ENCODE measurements at regions not wholly inside any gene's neighbourhood (a gene's known extent, or its start where the extent isn't known, plus 50 kb on each side); places are given as distances from the start of the nearest gene placed in this dataset.
"Not testable (repeated sequence)": the region's sequence is repeated elsewhere in the genome, so short reads cannot be mapped to it uniquely, and the experiment has no call there.

DNA sequence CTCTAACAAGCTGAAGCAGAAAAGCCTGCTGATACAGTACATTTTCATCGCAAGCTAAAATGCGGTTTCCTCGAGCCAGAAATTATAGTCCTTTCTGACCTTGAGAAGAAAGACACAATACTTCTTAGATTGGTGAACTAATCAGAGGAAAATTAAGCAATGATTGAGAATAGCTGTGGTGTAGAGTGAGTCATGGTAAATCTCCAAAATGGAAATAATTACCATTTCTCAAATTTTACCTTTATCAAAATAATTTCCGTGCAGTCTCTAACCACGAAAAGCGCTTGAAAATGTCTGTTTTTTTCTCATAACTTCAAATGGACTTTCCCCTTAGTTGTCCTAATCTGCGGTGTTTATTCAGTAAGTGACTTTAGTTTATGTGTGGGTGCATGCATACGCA is 190.2 kb downstream of the CPE start:
- DNase-seq (ENCODE audit: low read depth), result no peak
- TF ChIP-seq, protein P1, sequence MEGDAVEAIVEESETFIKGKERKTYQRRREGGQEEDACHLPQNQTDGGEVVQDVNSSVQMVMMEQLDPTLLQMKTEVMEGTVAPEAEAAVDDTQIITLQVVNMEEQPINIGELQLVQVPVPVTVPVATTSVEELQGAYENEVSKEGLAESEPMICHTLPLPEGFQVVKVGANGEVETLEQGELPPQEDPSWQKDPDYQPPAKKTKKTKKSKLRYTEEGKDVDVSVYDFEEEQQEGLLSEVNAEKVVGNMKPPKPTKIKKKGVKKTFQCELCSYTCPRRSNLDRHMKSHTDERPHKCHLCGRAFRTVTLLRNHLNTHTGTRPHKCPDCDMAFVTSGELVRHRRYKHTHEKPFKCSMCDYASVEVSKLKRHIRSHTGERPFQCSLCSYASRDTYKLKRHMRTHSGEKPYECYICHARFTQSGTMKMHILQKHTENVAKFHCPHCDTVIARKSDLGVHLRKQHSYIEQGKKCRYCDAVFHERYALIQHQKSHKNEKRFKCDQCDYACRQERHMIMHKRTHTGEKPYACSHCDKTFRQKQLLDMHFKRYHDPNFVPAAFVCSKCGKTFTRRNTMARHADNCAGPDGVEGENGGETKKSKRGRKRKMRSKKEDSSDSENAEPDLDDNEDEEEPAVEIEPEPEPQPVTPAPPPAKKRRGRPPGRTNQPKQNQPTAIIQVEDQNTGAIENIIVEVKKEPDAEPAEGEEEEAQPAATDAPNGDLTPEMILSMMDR (IDR thresholded peaks at IDR 0.05; ENCODE audit: insufficient read depth, low read length, poor library complexity, severe bottlenecking), result no peak
- H3K27me3 ChIP-seq (ENCODE audit: control insufficient read depth, insufficient read depth, low read length), result no peaks in the 10 kb centered on the region
- H3K36me3 ChIP-seq (ENCODE audit: control insufficient read depth, insufficient read depth, low read length), result no peaks in the 10 kb centered on the region
- H3K4me3 ChIP-seq (ENCODE audit: low read depth, low read length), result no peak overlapping the region

- not testable (repeated sequence) for H3K4me3 ChIP-seq (ENCODE audit: low read depth, low read length); DNase-seq (ENCODE audit: low read depth); H3K27me3 ChIP-seq (ENCODE audit: control insufficient read depth, insufficient read depth, low read length); H3K36me3 ChIP-seq (ENCODE audit: control insufficient read depth, insufficient read depth, low read length)
These were observed 192.7 kb downstream of the CPE start for GRCh38 chr4:165571476-165571875.

- Histone ChIP-seq H3K27me3 (ENCODE audit: control insufficient read depth, insufficient read depth, low read length) (no peaks in the 10 kb centered on the region), H3K36me3 (ENCODE audit: control insufficient read depth, insufficient read depth, low read length) (no peaks in the 10 kb centered on the region), H3K4me3 (ENCODE audit: low read depth, low read length) (no peak overlapping the region)
- peak; percentile 97 for DNase-seq (ENCODE audit: low read depth)
- TF ChIP-seq, protein P1 (IDR thresholded peaks at IDR 0.05; ENCODE audit: insufficient read depth, low read length, poor library complexity, severe bottlenecking), result no peak
These were observed 201.6 kb downstream of the CPE start for GRCh38 chr4:165580351-165580905.

DNA sequence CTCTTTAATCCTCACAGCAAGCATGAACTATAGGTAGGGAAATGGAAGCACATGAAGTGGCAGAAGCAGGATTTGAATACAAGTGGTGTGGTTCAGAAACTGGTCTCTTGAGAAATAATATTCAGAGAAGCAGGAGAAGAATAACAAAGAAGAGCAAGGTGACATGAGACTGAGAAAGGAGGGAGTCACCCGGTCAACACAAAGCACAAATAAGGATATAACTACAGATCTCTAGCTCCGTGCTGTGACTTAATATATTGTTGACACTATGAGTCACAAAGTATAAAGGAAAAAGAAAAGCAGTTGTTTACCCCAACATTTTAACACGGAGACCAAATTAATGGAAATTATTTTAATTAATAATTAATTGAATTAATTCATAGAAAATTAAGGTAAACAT is 204.5 kb downstream of the CPE start:
- Histone ChIP-seq H3K4me3 (ENCODE audit: low read depth, low read length) (no peak overlapping the region), H3K27me3 (ENCODE audit: control insufficient read depth, insufficient read depth, low read length) (no peaks in the 10 kb centered on the region), H3K36me3 (ENCODE audit: control insufficient read depth, insufficient read depth, low read length) (no peaks in the 10 kb centered on the region)
- TF ChIP-seq, protein P1 (IDR thresholded peaks at IDR 0.05; ENCODE audit: insufficient read depth, low read length, poor library complexity, severe bottlenecking), result no peak
- no peak for DNase-seq (ENCODE audit: low read depth)

GRCh38 chr4:165584916-165585315 is 206.1 kb downstream of the CPE start:
- H3K27me3 ChIP-seq (ENCODE audit: control insufficient read depth, insufficient read depth, low read length), result no peaks in the 10 kb centered on the region
- H3K4me3 ChIP-seq (ENCODE audit: low read depth, low read length), result no peak overlapping the region
- TF ChIP-seq, protein P1 (IDR thresholded peaks at IDR 0.05; ENCODE audit: insufficient read depth, low read length, poor library complexity, severe bottlenecking), result no peak
- no peaks in the 10 kb centered on the region for H3K36me3 ChIP-seq (ENCODE audit: control insufficient read depth, insufficient read depth, low read length)
- no peak for DNase-seq (ENCODE audit: low read depth)

DNA sequence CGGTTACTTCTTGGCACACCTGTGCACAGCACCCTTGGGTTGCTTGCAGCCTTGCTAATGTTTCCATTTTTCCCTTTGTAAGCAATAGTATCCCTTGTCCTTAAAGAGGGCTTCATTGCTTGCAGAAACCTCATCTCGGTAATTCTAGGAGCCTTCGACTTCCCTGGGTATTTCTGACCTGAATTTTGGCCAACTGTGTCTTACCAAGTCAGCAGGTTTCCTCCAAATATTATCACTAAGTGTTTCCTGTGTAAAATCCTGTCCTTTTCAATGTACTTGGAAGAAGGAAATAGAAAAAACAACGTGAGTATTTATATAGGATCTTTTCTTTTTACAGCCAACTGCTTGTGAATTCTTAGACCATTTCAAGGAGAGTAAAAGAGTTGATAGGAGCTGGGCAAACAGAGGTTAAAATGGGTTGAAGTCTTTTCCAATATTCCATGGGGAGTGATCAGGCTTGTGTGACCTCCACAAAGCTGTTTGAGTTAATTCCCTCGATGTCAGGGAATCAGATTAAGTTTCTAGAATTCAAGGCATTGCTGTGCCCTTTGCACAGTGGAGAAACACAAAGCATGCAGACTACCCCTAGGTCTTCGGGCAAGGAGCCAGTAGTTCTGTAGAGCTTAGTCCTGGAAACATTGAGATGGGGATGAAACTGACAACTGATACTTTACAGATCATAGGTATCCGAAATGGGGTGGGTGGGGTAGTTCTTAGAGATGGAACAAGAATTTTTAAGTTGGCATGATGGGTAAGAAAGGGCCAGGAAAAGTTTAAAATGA is 209.9 kb downstream of the CPE start:
- Histone ChIP-seq H3K27me3 (ENCODE audit: control insufficient read depth, insufficient read depth, low read length) (no peaks in the 10 kb centered on the region), H3K36me3 (ENCODE audit: control insufficient read depth, insufficient read depth, low read length) (no peaks in the 10 kb centered on the region), H3K4me3 (ENCODE audit: low read depth, low read length) (no peak overlapping the region)
- TF ChIP-seq, protein P1 (IDR thresholded peaks at IDR 0.05; ENCODE audit: insufficient read depth, low read length, poor library complexity, severe bottlenecking), result no peak
- DNase-seq (ENCODE audit: low read depth), result no peak
